Psoas muscle (tissue), 7 donors: ENCODE measurements at regions not wholly inside any gene's neighbourhood (a gene's known extent, or its start where the extent isn't known, plus 50 kb on each side); places are given as distances from the start of the nearest gene placed in this dataset.
"Not testable (repeated sequence)": the region's sequence is repeated elsewhere in the genome, so short reads cannot be mapped to it uniquely, and the experiment has no call there.

Experiments used
- ATAC-seq, 4 donors: fragments of 200-7000 bp; cut with Tn5 transposase; one replicate each; pipeline ENCODE4 v1.9.1; 2020; ENCODE audit warnings: moderate library complexity in 3 of 4, mild to moderate bottlenecking in 2 of 4
- DNase-seq, 2 donors: peaks; one replicate each; pipeline ENCODE4 v3.0.0-alpha.2; 2020
- H3K27ac ChIP-seq: fragments of 200-600 bp; one replicate; pipeline ENCODE4 v1.8.0; 2022
- H3K27me3 ChIP-seq, 3 donors: fragments of 200-600 bp in 1 of 3; one replicate each; pipeline versions ENCODE4 v1.6.1 to v1.8.0; 2013 to 2022; ENCODE audit warnings: low read length in 2 of 3, mild to moderate bottlenecking in 2 of 3, moderate library complexity in 1 of 3; ENCODE audit not compliant: insufficient read depth in 3 of 3
- H3K36me3 ChIP-seq, 2 donors: fragments of 200-600 bp in 1 of 2; one replicate each; pipeline versions ENCODE4 v1.6.1 to v1.8.0; 2013 to 2022; ENCODE audit warnings: low read depth in 1 of 2, mild to moderate bottlenecking in 1 of 2, moderate library complexity in 1 of 2; ENCODE audit not compliant: insufficient read depth in 1 of 2
- H3K4me1 ChIP-seq: fragments of 200-600 bp; one replicate; pipeline ENCODE4 v1.8.0; 2022
- H3K4me3 ChIP-seq: fragments of 200-600 bp; one replicate; pipeline ENCODE4 v1.8.0; 2022; ENCODE audit warnings: mild to moderate bottlenecking
- H3K9me3 ChIP-seq: fragments of 200-600 bp; one replicate; pipeline ENCODE4 v1.8.0; 2022
- CTCF ChIP-seq: fragments of 200-600 bp; IDR thresholded peaks from one replicate; pipeline ENCODE4 v1.8.0; 2022; ENCODE audit warnings: antibody characterized with exemption
- WGBS, 3 donors: extraction: QIAGEN DNeasy Blood & Tissue Kit; methylation state at CpG; one replicate each; pipeline versions ENCODE4 v1.1.6 to v1.1.7; 2013; 5-methylcytosine and 5-hydroxymethylcytosine counted together
- intact Hi-C, 2 donors: fragments of 100-400 bp; cut with DNase I; formaldehyde crosslinking; loops; one replicate each; pipeline versions ENCODE4 v1.11.0 to v1.14.2; 2022
- donor health status: healthy with polysubstance abuse.
- donor health status: DM: no; HTN: no; CAD: no; lungs with moderate emphysema.
- donor health status: Bipolar disorder and iron deficiency.
- donor health status: healthy.
- donor health status: DM: yes; HTN: yes; CAD: no.
- donor health status: DM: no; HTN: no; CAD: no.
- donor health status: DM: yes; HTN: yes; CAD: no.

DNA sequence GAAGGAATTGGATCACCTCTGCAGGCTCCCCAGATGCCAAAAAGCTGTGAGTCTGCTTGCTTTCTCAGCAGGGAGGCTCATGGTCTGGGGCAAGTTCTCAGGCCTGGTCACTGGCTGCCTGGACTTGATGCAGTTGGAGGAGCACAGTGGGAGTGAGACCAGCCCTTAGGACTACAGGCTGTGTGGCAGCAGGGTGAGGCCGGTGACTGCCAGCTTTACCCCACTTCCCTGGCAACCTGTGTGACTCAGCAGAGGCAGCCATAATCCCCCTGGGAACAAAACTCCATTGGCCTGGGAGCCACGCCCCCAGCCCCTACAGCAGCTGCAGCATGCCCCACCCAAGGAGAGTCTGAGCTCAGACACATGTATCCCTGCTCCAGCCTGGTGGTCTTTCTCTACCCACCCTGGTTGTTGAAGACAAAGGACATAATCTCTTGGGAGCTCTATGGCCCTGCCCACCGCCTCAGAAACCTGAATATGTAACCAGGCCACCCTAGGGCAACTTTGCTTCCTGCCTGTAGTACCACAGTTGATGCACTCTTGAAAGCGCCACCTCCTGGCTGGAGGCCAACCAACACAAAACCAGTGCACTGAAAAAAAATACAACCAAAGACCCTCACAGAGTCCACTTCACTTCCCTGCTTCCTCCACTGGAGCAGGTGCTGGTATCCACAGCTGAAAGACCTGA lies 106.8 kb upstream of the SPATS2L start:
- Histone ChIP-seq H3K27me3 (no peaks in the 10 kb centered on the region), H3K4me1 (no peaks in the 10 kb centered on the region), H3K27ac (no peak overlapping the region), H3K4me3 (no peak overlapping the region), H3K36me3 (no peaks in the 10 kb centered on the region), H3K9me3 (no peaks in the 10 kb centered on the region)
- intact Hi-C loops, result no loop called here
- no peak for DNase-seq
- no peak for TF ChIP-seq CTCF
- no peak for ATAC-seq
- 73 to 88% (median 81%) methylated on average over 4 of the region's 4 CpGs for WGBS, 3 donors

DNA sequence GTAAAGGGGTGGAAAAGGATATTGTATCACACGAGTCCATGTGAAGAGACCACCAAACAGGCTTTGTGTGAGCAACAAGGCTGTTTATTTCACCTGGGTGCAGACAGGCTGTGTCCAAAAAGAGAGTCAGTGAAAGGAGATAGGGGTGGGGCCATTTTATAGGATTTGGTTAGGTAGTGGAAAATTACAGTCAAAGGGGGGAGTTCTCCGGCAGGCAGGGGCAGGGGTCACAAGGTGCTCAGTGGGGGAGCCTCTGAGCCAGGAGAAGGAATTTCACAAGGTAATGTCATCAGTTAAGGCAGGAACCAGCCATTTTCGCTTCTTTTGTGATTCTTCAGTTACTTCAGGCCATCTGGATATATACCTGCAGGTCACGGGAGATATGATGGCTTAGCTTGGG lies 104.7 kb upstream of the SPATS2L start:
- H3K4me3 ChIP-seq, H3K4me1 ChIP-seq, H3K27ac ChIP-seq, H3K27me3 ChIP-seq, intact Hi-C loops, H3K36me3 ChIP-seq, ATAC-seq, DNase-seq: not testable (repeated sequence)
- peaks cover 13% of the 10 kb centered on the region for H3K9me3 ChIP-seq
- WGBS, 3 donors, result 85 to 96% (median 92%) methylated on average over 4 of the region's 4 CpGs

- TF ChIP-seq CTCF, result no peak
Observed at GRCh38 chr2:200203381-200203827, 103.1 kb upstream of the SPATS2L start.

DNA sequence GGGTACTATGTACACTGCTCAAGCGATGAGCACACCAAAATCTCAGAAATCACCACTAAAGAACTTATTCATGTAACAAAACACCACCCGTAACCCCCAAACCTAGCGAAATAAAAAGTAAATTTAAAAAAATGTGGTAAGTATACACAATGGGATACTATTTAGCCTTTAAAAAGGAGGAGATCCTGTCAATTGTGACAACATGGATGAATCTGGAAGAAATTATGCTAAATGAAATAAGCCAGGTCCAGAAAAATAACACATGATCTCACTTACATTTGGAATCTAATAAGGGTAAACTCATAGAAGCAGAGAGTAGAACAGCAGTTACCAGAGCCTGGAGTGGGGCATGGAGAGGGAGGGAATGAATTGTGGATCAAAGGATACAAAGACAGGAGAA lies 98.5 kb upstream of the SPATS2L start:
- ATAC-seq (no peak), DNase-seq (no peak)
- WGBS, 3 donors, result 46 to 65% (median 65%) methylated on average over 3 of the region's 3 CpGs
- intact Hi-C loops, result no loop called here
- TF ChIP-seq CTCF, result no peak
- Histone ChIP-seq H3K9me3 (peaks cover 13% of the 10 kb centered on the region), H3K27me3 (no peaks in the 10 kb centered on the region), H3K27ac (no peak overlapping the region), H3K4me3 (no peak overlapping the region), H3K36me3 (no peaks in the 10 kb centered on the region), H3K4me1 (no peaks in the 10 kb centered on the region)

More at GRCh38 chr2:200203381-200203827, 103.1 kb upstream of the SPATS2L start:
- ATAC-seq, result no peak
- Histone ChIP-seq H3K9me3 (peaks cover 13% of the 10 kb centered on the region), H3K4me3 (no peak overlapping the region), H3K27me3 (no peaks in the 10 kb centered on the region), H3K27ac (no peak overlapping the region), H3K36me3 (no peaks in the 10 kb centered on the region), H3K4me1 (no peaks in the 10 kb centered on the region)
- 57 to 68% (median 62%) methylated on average over 2 of the region's 2 CpGs for WGBS, 3 donors
- DNase-seq, result no peak
- intact Hi-C loops, result no loop called here

GRCh38 chr2:200209030-200209429 lies 97.5 kb upstream of the SPATS2L start:
- 85 to 90% (median 89%) methylated on average over 22 of the region's 22 CpGs for WGBS, 3 donors
- DNase-seq, result no peak
- H3K4me3 ChIP-seq, result no peak overlapping the region
- H3K4me1 ChIP-seq, result no peaks in the 10 kb centered on the region
- H3K27me3 ChIP-seq, result no peaks in the 10 kb centered on the region
- no peak overlapping the region for H3K27ac ChIP-seq
- TF ChIP-seq CTCF, result no peak
- no peaks in the 10 kb centered on the region for H3K36me3 ChIP-seq
- ATAC-seq, result no peak
- H3K9me3 ChIP-seq, result peaks cover 13% of the 10 kb centered on the region
- intact Hi-C loops, result no loop called here
